Fibroblast of peridontal ligament (primary cell): ENCODE measurements at regions not wholly inside any gene's neighbourhood (a gene's known extent, or its start where the extent isn't known, plus 50 kb on each side); places are given as distances from the start of the nearest gene placed in this dataset.
"Not testable (repeated sequence)": the region's sequence is repeated elsewhere in the genome, so short reads cannot be mapped to it uniquely, and the experiment has no call there.

Source experiments
- DNase-seq: peaks from one replicate; pipeline ENCODE4 v3.0.0-alpha.2; 2010; ENCODE audit errors: extremely low read depth

DNA sequence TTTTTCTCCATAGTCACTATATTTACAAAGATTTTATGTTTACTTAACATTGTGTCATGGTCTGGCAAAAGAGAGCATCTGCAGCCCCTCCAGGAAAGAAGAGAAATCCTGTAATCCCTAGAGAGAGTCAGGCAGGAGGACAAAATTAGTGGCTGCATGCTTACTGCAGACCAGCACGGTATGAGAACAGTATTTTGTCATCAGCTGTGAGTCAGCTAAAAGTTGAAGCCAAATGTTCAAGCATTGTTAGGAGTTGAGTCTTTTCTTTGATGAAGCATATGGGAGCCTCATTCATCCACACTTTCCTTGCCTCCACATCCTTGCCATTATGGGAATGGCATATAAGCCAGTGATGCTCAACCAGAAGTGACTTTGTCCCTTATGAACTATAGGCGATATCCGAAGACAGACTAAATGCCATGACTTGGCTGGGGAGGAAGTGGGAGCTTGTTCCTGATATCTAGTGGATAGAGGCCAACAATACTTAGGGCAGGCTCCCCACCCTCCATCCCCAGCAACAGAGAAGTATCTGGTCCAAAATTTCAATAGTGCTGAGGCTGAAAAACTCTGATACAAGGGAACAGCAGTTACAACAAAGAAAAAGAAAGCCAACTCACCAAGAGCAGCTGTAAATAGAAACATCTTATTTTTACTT is 112.0 kb upstream of the OR5AK2 start:
- DNase-seq: no peak

DNA sequence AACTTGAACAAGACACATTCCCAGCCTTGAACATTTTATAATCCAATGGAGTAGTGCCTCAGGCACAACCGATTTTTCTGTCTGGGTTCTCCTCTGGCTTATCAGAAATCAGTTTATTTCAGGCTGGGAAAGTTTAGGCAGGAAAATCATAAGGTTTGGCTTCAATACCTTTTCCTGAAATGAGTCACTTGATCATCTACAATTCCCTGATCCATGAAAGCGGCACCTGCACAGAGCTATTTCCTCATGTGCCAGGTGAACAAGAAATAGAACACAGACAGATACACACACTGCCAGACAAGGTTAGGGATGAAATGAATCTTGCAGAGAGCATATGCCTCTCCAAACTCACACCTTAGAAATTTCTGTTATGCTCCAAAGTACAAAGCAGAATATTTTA is 106.7 kb upstream of the OR9G4 start:
- no peak for DNase-seq

DNA sequence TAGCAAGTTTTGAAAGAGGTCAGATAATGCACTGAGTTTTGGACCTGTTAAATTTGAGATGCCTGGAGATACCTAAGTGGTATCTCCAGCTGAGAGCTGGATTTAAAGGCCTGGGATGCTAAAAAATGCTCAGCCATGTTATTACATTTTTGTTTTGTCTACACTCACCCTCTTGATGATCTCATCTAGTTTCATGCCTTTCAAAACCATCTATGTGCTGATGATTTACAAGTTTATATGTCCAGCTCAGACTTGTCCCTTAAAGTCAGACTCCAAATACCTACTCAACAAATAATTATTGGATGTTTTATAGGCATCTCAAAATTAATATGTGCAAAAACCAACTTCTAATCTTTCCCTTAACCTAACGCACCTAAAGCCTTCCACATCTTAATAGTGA is 103.6 kb upstream of the OR9G4 start:
- DNase-seq: no peak

DNA sequence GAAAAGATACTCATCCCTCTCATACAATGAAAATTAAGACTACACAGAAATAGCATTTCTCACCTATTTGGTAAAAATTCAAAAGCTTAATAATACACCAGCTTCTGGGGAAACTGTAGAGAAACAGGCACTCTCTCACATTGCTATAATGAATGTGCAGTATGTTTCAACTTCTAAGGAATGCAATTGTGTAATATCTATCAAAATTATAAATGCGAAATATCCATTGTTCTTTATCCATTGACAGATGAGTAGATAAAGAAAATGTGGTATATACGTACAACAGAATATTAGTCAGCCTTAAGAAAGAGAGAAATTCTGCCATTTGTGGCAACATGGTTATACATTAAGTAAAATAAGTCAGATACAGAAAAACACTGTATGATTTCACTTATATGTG is 101.4 kb upstream of the OR9G4 start:
- DNase-seq: no peak

GRCh38 chr11:56849250-56849649 is 100.8 kb upstream of the OR9G4 start:
- DNase-seq: no peak

- DNase-seq: no peak
These were observed 99.8 kb upstream of the OR9G4 start for GRCh38 chr11:56848141-56848809.

DNA sequence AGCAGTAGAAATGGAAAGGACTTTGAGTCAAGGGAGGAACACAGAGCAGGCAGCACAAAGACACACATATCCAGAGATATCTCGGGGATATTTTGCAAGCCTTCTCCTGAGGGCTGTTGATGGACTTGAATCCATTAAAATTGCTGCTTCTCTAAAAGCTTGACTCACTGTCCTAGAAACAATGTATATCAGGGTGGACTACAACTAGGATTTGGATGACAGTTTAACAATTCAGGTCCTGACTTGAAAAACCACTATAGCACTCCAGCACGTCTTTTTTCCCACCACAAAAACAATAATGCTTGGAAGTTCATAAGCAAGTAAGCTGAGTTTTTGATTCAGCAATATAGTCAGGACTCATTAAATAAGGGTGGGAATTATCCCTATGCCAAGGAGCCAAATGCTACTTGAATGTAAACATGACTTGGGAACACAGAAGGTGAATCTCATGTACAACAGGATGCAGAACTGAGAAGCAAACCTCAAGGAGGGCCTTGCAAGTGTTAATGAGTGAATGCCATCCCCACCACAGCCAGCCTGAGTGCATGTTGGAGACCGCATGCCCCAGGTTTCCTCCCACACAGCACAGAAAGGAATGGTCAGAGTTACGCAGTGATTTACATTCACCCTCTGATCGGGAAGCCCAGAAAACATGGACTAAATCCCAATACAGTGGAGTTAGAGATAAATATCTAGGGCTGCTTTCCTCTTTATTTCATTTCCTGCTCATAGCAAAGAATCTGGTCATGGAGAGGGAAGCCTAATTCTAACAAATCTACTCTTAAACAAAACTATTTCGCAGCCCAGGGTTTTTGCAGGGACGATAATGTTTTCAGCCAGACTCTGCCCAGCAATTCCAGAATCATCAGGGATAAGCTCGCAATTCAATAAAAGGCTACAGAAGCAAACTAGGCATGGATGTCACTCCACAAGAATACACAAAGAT is 98.4 kb upstream of the OR9G4 start:
- DNase-seq: no peak

GRCh38 chr11:56845121-56845732 is 96.7 kb upstream of the OR9G4 start:
- DNase-seq: no peak

DNA sequence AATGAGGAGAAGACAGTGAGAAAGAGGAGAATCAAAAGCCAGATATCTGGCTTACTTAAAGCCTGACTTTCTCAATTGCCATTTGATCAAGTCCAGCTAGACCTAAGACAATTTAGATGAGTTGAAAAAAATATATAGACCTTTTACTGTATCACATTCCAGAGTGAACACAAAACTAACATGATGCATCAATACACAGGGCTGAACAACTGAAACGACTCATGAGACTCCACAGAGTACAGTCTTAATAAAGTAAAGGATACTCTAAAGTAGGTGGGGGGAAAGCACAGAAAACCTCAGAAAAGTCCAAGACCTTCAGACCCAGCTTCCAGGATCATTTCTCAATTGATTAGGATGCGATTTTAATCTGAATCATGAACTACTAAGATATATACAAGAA is 95.3 kb upstream of the OR9G4 start:
- DNase-seq: no peak

- no peak for DNase-seq
These were observed 94.6 kb upstream of the OR9G4 start for GRCh38 chr11:56842814-56843794.

- DNase-seq: peak; percentile 78
These were observed 92.8 kb upstream of the OR9G4 start for GRCh38 chr11:56841210-56841810.

- DNase-seq: not testable (repeated sequence)
These were observed 78.9 kb upstream of the OR9G4 start for GRCh38 chr11:56827357-56827756.

GRCh38 chr11:56819916-56820315 is 71.4 kb upstream of the OR9G4 start:
- no peak for DNase-seq

GRCh38 chr11:56817661-56818060 is 69.2 kb upstream of the OR9G4 start:
- DNase-seq: no peak

GRCh38 chr11:56816259-56816658 is 67.8 kb upstream of the OR9G4 start:
- no peak for DNase-seq

- DNase-seq: no peak
These were observed 59.8 kb upstream of the OR9G4 start for GRCh38 chr11:56808326-56808725.

DNA sequence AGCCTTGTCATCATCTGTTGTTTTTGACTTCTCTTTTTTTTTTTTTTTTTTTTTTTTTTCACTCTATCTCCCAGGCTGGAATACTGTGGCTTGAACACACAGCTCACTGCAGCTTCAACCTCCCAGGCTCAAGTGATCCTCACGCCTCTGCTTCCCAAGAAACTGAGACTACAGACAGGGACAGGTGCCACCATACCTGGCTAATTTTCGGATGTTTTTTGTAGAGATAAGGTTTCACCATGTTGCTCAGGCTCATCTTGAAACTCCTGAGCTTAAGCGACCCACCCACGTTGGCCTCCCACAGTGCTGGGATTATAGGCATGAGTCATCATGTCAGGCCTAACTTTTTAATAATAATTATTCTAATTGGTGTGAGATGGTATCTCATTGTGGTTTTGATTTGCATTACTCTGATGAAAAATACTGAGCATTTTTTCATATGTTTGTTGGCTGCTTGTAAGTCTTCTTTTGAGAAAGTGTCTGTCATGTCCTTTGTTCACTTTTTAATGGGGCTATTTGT is 51.3 kb upstream of the OR9G4 start:
- DNase-seq: no peak
